Thymus (tissue), 11 donors: ENCODE measurements at regions not wholly inside any gene's neighbourhood (a gene's known extent, or its start where the extent isn't known, plus 50 kb on each side); places are given as distances from the start of the nearest gene placed in this dataset.

Experiments
- DNase-seq, 9 donors: peaks; one replicate each; pipeline ENCODE4 v3.0.0-alpha.2; 2013; ENCODE audit warnings: low spot score in 9 of 9, low read depth in 6 of 9, missing footprints in 1 of 9
- H3K27ac ChIP-seq, 2 donors: one replicate each; pipeline ENCODE4 v1.5.1; 2013; ENCODE audit warnings: control low read depth in 1 of 2, low read depth in 1 of 2, low read length in 1 of 2, mild to moderate bottlenecking in 1 of 2, moderate library complexity in 1 of 2
- H3K27me3 ChIP-seq, 2 donors: one replicate each; pipeline ENCODE4 v1.5.1; 2013; ENCODE audit warnings: low read length in 1 of 2; ENCODE audit not compliant: control insufficient read depth in 2 of 2, insufficient read depth in 1 of 2
- H3K36me3 ChIP-seq, 2 donors: one replicate each; pipeline ENCODE4 v1.5.1; 2013; ENCODE audit warnings: low read length in 1 of 2, mild to moderate bottlenecking in 1 of 2, moderate library complexity in 1 of 2; ENCODE audit not compliant: control insufficient read depth in 2 of 2, insufficient read depth in 2 of 2
- H3K4me1 ChIP-seq, 2 donors: one replicate each; pipeline ENCODE4 v1.5.1; 2013; ENCODE audit warnings: low read length in 2 of 2; ENCODE audit not compliant: control insufficient read depth in 2 of 2, insufficient read depth in 2 of 2
- H3K4me3 ChIP-seq, 2 donors: one replicate each; pipeline ENCODE4 v1.5.1; 2013; ENCODE audit warnings: low read length in 2 of 2, control low read depth in 1 of 2, mild to moderate bottlenecking in 1 of 2
- H3K9me3 ChIP-seq, 2 donors: one replicate each; pipeline ENCODE4 v1.5.1; 2013; ENCODE audit warnings: low read length in 1 of 2, mild to moderate bottlenecking in 1 of 2; ENCODE audit not compliant: control insufficient read depth in 2 of 2, insufficient read depth in 1 of 2
- WGBS: extraction: QIAGEN DNeasy Blood & Tissue Kit; methylation state at CpG from one replicate; pipeline ENCODE4 v1.1.7; 2013; 5-methylcytosine and 5-hydroxymethylcytosine counted together
- donor health status: healthy.

DNA sequence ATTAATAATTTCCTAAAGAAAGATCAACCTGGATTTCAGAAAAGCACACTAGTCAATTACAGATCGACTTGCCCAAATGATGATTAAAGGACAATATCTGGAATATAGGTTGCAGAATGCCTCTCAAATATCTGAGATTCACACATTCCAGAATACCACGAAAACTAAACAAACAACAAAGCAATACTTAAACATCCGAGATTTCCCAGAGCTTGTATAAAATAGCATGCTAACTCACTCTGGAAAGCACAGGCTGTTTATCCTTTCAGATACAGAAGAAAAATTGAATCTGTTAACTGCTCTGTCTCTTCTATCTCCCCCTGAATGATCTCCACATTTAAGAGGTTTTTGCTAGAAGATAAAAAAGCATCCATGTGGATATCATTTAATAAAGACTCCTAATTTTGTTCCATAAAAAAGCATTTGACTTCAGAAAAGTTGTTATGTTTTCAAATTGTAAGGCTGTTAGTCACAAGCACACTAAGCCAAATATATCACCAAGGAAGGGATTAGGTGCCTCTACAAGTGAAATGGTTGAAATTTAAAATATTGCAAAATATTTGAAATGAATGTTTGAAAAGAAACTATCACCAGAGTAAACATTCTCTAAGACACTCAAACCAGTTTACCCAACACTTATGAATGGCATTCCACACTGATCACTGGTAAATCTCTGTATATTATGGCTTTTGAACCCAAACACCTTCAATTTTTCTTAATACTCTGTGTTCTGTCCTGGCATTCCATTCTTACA, 865.1 kb upstream of the ADAMTS5 start:
- Histone ChIP-seq H3K9me3 (peaks cover 0 to 3% of the 10 kb centered on the region in 2 donors), H3K36me3 (no peaks in the 10 kb centered on the region), H3K27me3 (no peaks in the 10 kb centered on the region), H3K4me1 (no peaks in the 10 kb centered on the region), H3K27ac (no peak overlapping the region), H3K4me3 (no peak overlapping the region)
- DNase-seq = no peak
- WGBS = 90% methylated on average over 3 of the region's 3 CpGs

DNA sequence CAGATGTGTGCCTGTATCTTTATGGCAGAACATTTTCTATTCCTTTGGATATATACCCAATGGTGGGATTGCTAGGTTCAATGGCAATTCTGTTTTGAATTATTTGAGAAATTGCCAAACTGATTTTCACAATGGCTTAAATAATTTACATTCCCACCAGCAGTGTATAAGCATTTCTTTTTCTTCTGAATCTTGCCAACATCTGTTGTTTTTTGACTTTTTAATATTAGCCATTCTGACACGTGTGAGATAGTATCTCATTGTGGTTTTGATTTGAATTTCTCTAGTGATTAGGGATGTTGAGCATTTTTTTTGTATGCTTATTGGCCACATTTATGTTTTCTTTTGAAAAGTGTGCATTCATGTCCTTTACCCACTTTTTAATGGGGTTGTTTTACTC, 864.3 kb upstream of the ADAMTS5 start:
- H3K4me3 ChIP-seq = no peak overlapping the region
- no peaks in the 10 kb centered on the region for H3K4me1 ChIP-seq
- H3K36me3 ChIP-seq = no peaks in the 10 kb centered on the region
- peaks cover 0 to 3% of the 10 kb centered on the region in 2 donors for H3K9me3 ChIP-seq
- 0% methylated on average over 1 of the region's 1 CpG for WGBS
- H3K27me3 ChIP-seq = no peaks in the 10 kb centered on the region
- H3K27ac ChIP-seq = no peak overlapping the region
- DNase-seq = no peak

DNA sequence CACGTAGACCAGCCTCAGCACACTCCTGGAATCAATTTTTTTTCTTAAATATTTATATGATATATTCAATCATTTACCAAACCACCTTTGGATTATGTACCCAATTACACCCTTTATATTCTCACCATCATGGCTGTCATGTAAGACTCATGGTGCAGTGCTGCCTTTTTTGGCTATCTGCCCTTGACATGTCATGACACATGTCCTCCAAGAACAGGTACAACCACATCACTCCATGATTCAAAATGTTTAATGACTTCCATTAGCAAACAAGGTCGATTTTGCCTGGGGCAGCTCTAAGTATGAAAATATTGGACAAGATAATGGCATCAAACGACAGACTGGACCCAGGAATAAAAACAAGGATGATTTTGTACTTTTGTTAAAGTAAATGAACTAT, 861.1 kb upstream of the ADAMTS5 start:
- Histone ChIP-seq H3K4me3 (no peak overlapping the region), H3K36me3 (no peaks in the 10 kb centered on the region), H3K9me3 (peaks cover 0 to 3% of the 10 kb centered on the region in 2 donors), H3K4me1 (no peaks in the 10 kb centered on the region), H3K27me3 (no peaks in the 10 kb centered on the region), H3K27ac (no peak overlapping the region)
- no peak for DNase-seq
- WGBS = 45% methylated on average over 3 of the region's 3 CpGs

DNA sequence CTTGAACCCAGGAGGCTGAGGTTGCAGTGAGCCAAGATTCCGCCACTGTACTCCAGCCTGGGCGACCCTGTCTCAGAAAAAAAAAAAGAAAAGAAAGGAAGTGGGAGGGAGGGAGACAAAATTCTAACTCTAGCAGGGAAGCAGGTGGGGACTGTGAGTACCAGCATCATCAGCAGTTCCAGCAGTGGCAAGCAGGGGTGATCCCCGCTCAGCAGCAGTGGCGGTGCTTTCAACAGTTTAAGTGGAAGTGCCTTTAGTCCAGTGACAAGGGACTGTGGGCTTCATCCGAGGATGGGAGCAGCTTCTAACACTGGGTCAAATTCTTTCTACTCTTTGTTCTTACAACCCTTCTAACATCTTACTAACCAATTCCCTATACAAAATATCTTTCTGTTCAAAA, 858.1 kb upstream of the ADAMTS5 start:
- no peak for DNase-seq
- H3K9me3 ChIP-seq = peaks cover 0 to 3% of the 10 kb centered on the region in 2 donors
- no peaks in the 10 kb centered on the region for H3K4me1 ChIP-seq
- H3K4me3 ChIP-seq = no peak overlapping the region
- H3K36me3 ChIP-seq = no peaks in the 10 kb centered on the region
- no peaks in the 10 kb centered on the region for H3K27me3 ChIP-seq
- H3K27ac ChIP-seq = no peak overlapping the region
- WGBS = 84% methylated on average over 5 of the region's 5 CpGs

DNA sequence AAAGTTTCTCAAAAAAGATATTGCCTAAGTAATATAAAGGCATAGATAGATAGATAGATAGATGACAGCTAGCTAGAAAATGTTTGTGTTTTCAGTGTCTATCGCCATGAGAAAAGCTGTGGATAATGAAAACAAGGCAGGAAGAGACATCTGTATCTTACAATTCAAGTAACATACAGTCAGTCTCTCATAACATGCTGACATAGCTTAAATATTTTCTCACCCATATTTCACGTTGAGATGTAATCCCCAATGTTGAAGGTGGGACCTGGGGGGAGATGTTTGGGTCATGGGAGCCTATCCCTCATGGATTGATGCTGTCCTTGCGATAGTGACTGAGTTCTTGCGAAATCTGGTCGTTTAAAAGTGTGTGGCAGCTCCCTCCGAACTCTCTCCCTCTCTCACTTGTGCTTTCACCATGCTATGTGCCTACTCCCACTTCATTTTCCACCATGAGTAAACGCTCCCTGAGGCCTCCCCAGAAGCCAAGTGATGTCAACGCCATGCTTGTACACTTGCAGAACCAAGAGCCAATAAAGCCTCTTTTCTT, 856.8 kb upstream of the ADAMTS5 start:
- H3K36me3 ChIP-seq = no peaks in the 10 kb centered on the region
- H3K4me1 ChIP-seq = no peaks in the 10 kb centered on the region
- H3K27me3 ChIP-seq = no peaks in the 10 kb centered on the region
- no peak overlapping the region for H3K27ac ChIP-seq
- H3K4me3 ChIP-seq = no peak overlapping the region
- no peak for DNase-seq
- H3K9me3 ChIP-seq = peaks cover 0 to 2% of the 10 kb centered on the region in 2 donors
- 83% methylated on average over 8 of the region's 8 CpGs for WGBS

DNA sequence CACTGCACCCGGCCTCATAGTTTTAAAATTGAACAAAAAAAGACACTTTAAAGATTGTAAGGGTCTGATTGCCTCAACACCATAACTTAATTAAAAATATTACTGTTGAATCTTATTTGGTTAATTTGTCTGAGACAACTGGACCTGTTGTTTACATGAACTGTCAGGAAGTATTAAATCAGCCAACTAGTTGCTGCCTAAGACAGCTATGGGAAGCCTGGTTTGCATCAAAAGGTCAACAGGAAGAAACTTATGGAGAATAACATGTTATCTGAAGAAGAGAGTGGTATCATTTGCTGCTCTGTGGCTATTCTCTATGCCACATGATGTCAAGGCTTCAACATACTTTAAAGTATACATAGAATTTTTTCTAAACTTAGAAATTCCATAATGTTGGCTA, 853.5 kb upstream of the ADAMTS5 start:
- 89% methylated on average over 1 of the region's 1 CpG for WGBS
- Histone ChIP-seq H3K9me3 (no peaks in the 10 kb centered on the region), H3K36me3 (no peaks in the 10 kb centered on the region), H3K4me1 (no peaks in the 10 kb centered on the region), H3K4me3 (no peak overlapping the region), H3K27me3 (no peaks in the 10 kb centered on the region), H3K27ac (no peak overlapping the region)
- no peak for DNase-seq

DNA sequence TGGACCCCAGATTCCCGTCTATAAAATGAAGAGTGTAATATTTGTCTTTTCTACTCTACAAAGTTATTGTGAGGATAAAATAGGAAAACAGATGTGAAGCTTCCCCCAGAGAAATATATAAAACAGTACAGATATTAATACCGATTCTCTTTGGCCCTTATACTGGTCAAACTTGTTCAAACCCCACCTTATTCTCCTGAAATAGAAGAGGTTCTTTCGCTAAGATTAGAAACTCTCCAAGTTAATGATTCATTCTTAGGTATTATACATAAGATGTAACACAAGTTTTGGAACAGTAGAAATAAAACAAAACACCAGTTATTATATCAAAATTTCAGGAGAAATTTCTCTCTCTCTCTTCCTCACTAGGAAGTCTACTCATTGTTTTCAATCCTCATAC, 852.4 kb upstream of the ADAMTS5 start:
- Histone ChIP-seq H3K4me1 (no peaks in the 10 kb centered on the region), H3K27ac (no peak overlapping the region), H3K27me3 (no peaks in the 10 kb centered on the region), H3K9me3 (no peaks in the 10 kb centered on the region), H3K36me3 (no peaks in the 10 kb centered on the region), H3K4me3 (no peak overlapping the region)
- no peak for DNase-seq
- WGBS = 95% methylated on average over 3 of the region's 3 CpGs

DNA sequence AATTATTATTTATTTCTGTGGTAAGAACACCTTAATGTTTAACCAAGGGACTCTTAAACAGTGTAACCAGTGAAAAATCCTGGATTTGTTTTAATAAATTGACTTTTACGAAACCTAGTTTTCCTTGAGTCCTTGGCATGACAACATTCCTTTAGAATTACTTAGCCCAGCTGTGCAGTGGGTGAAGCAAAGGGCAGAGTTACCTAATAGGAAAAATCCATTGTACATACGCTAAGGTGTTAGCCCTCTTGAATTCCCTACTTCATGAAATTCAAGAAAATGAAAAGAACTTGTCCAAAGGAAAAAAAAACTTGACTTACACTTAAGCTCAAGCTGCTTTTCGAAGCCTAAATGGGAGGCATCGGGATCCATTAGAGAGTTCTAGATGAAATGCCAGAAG, 852.0 kb upstream of the ADAMTS5 start:
- no peaks in the 10 kb centered on the region for H3K36me3 ChIP-seq
- WGBS = 94% methylated on average over 4 of the region's 4 CpGs
- no peak for DNase-seq
- H3K4me3 ChIP-seq = no peak overlapping the region
- no peak overlapping the region for H3K27ac ChIP-seq
- no peaks in the 10 kb centered on the region for H3K9me3 ChIP-seq
- no peaks in the 10 kb centered on the region for H3K27me3 ChIP-seq
- H3K4me1 ChIP-seq = no peaks in the 10 kb centered on the region

DNA sequence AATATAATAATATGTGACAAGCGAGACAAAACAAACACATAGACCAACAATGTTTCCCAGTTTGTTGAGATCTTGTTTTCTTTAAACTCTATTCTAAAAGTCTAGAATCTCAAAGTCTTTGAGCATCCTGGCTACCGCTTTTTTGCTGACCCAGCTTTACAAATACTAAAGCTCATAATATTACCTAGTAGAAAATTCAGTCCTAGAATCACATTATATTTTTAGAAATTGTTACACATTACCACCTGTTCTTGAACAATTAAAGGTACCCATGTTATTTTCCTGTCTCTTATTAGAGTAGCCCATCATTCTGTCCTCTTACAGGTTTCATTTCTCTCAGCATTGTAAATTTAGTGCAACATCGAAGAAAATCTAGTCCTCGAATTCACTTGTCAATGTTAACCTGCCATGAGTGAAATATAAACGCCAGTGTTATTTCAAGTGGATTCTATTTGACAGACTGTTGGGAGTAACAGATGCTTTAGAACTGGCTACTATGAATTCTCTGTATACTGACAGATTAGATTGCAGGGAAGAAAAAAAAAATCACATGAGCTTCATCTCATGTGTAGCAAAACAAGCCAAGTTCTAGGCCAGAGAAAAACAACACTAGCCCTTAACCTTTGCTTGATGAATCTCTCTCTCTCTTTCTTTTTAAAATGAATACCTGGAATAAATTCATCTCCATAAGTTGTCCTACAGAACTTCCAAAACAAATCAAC, 851.2 kb upstream of the ADAMTS5 start:
- Histone ChIP-seq H3K9me3 (no peaks in the 10 kb centered on the region), H3K36me3 (no peaks in the 10 kb centered on the region), H3K27me3 (no peaks in the 10 kb centered on the region), H3K4me1 (no peaks in the 10 kb centered on the region), H3K4me3 (no peak overlapping the region), H3K27ac (no peak overlapping the region)
- WGBS = 95% methylated on average over 5 of the region's 5 CpGs
- no peak for DNase-seq
